CD4-positive, CD25-positive, alpha-beta regulatory T cell (primary cell): ENCODE measurements at regions not wholly inside any gene's neighbourhood (a gene's known extent, or its start where the extent isn't known, plus 50 kb on each side); places are given as distances from the start of the nearest gene placed in this dataset.

ENCODE experiments used
- ATAC-seq, 2 donors: fragments of 150-1000 bp; cut with Tn5 transposase; one replicate each; pipeline ENCODE4 v1.10.0; 2021; ENCODE audit warnings: low read depth in 2 of 2, moderate number of reproducible peaks in 2 of 2, moderate library complexity in 1 of 2
- DNase-seq, 3 donors: peaks; one replicate each; pipeline versions ENCODE4 v3.0.0 to v3.0.0-alpha.2; 2012 to 2022; ENCODE audit warnings: mixed read lengths in 1 of 3
- H3K27ac ChIP-seq: one replicate; pipeline ENCODE4 v1.7.0; 2013; ENCODE audit warnings: mild to moderate bottlenecking, low read length; ENCODE audit not compliant: insufficient read depth, poor library complexity, severe bottlenecking
- H3K27me3 ChIP-seq: one replicate; pipeline ENCODE4 v1.7.0; 2013; ENCODE audit warnings: low read length; ENCODE audit not compliant: control insufficient read depth, insufficient read depth
- H3K36me3 ChIP-seq: one replicate; pipeline ENCODE4 v1.7.0; 2013; ENCODE audit warnings: mild to moderate bottlenecking, low read length, moderate library complexity; ENCODE audit not compliant: control insufficient read depth, insufficient read depth
- H3K4me1 ChIP-seq: 2 replicates; pipeline ENCODE4 v1.7.0; 2013; ENCODE audit warnings: mild to moderate bottlenecking, low read length; ENCODE audit not compliant: insufficient read depth, control insufficient read depth, poor library complexity, severe bottlenecking
- H3K4me3 ChIP-seq: one replicate; pipeline ENCODE4 v1.7.0; 2013; ENCODE audit warnings: low read depth, mild to moderate bottlenecking, low read length, moderate library complexity
- H3K9me3 ChIP-seq, 2 experiments: 1 replicate in 1 of 2; 2 replicates in 1 of 2; pipeline ENCODE4 v1.7.0; 2013; ENCODE audit warnings: low read length in 2 of 2, mild to moderate bottlenecking in 1 of 2, moderate library complexity in 1 of 2; ENCODE audit not compliant: control insufficient read depth in 2 of 2
- H3K27ac Mint-ChIP-seq, 3 donors: one replicate each; pipeline ENCODE4 v1.8.0; 2020 to 2022; ENCODE audit warnings: mild to moderate bottlenecking in 3 of 3, mixed read lengths in 3 of 3, moderate library complexity in 2 of 3
- H3K27me3 Mint-ChIP-seq: one replicate; pipeline ENCODE4 v1.8.0; 2022; ENCODE audit warnings: mild to moderate bottlenecking, mixed read lengths
- H3K36me3 Mint-ChIP-seq: one replicate; pipeline ENCODE4 v1.8.0; 2020; ENCODE audit warnings: mixed read lengths
- H3K4me1 Mint-ChIP-seq, 4 donors: one replicate each; pipeline ENCODE4 v1.8.0; 2020 to 2022; ENCODE audit warnings: mixed read lengths in 4 of 4, mild to moderate bottlenecking in 1 of 4
- H3K4me3 Mint-ChIP-seq, 4 donors: one replicate each; pipeline ENCODE4 v1.8.0; 2020 to 2022; ENCODE audit warnings: mild to moderate bottlenecking in 4 of 4, mixed read lengths in 4 of 4, moderate library complexity in 3 of 4
- H3K9me3 Mint-ChIP-seq, 7 donors: one replicate each; pipeline ENCODE4 v1.8.0; 2020 to 2022; ENCODE audit warnings: mixed read lengths in 7 of 7, mild to moderate bottlenecking in 3 of 7, moderate library complexity in 2 of 7

- H3K36me3 Mint-ChIP-seq: no peaks in the 10 kb centered on the region
- H3K27ac Mint-ChIP-seq: no peak overlapping the region
- H3K27me3 ChIP-seq: no peaks in the 10 kb centered on the region
- ATAC-seq (no peak), DNase-seq (no peak)
- no peak overlapping the region for H3K27ac ChIP-seq
- H3K27me3 Mint-ChIP-seq: no peaks in the 10 kb centered on the region
- H3K4me1 ChIP-seq: no peaks in the 10 kb centered on the region
- peaks cover 0 to 8% (median 0%) of the 10 kb centered on the region in 7 donors for H3K9me3 Mint-ChIP-seq
- H3K9me3 ChIP-seq: no peaks in the 10 kb centered on the region
- no peaks in the 10 kb centered on the region for H3K4me1 Mint-ChIP-seq
- no peaks in the 10 kb centered on the region for H3K36me3 ChIP-seq
- H3K4me3 ChIP-seq: no peak overlapping the region
- H3K4me3 Mint-ChIP-seq: no peak overlapping the region
These were observed 58.9 kb upstream of the SRRM4 start for GRCh38 chr12:118922405-118922804.

- H3K27me3 ChIP-seq: no peaks in the 10 kb centered on the region
- H3K27me3 Mint-ChIP-seq: no peaks in the 10 kb centered on the region
- H3K27ac Mint-ChIP-seq: no peak overlapping the region
- ATAC-seq (no peak), DNase-seq (no peak)
- no peaks in the 10 kb centered on the region for H3K4me1 ChIP-seq
- H3K36me3 ChIP-seq: no peaks in the 10 kb centered on the region
- H3K4me3 ChIP-seq: no peak overlapping the region
- no peak overlapping the region for H3K4me3 Mint-ChIP-seq
- H3K27ac ChIP-seq: no peak overlapping the region
- peaks cover 0 to 6% (median 0%) of the 10 kb centered on the region in 7 donors for H3K9me3 Mint-ChIP-seq
- no peaks in the 10 kb centered on the region for H3K9me3 ChIP-seq
- no peaks in the 10 kb centered on the region for H3K36me3 Mint-ChIP-seq
- H3K4me1 Mint-ChIP-seq: no peaks in the 10 kb centered on the region
These were observed 55.9 kb upstream of the SRRM4 start for GRCh38 chr12:118925407-118925806.

- H3K27ac ChIP-seq: no peak overlapping the region
- no peak for DNase-seq
- Mint-ChIP-seq H3K9me3 (peaks cover 0 to 6% (median 0%) of the 10 kb centered on the region in 7 donors), H3K4me1 (no peaks in the 10 kb centered on the region), H3K27me3 (no peaks in the 10 kb centered on the region), H3K36me3 (no peaks in the 10 kb centered on the region), H3K27ac (no peak overlapping the region), H3K4me3 (no peak overlapping the region)
- no peak for ATAC-seq
- no peak overlapping the region for H3K4me3 ChIP-seq
- no peaks in the 10 kb centered on the region for H3K27me3 ChIP-seq
- H3K9me3 ChIP-seq: no peaks in the 10 kb centered on the region
- no peaks in the 10 kb centered on the region for H3K36me3 ChIP-seq
- no peaks in the 10 kb centered on the region for H3K4me1 ChIP-seq
These were observed 55.5 kb upstream of the SRRM4 start for GRCh38 chr12:118925826-118926225.
